Stomach (tissue), 4 donors: ENCODE measurements at regions not wholly inside any gene's neighbourhood (a gene's known extent, or its start where the extent isn't known, plus 50 kb on each side); places are given as distances from the start of the nearest gene placed in this dataset.

ENCODE experiments used
- CTCF ChIP-seq, 7 experiments: fragments of 450-650 bp in 4 of 7; fragments of 200-600 bp in 3 of 7; sonication (generic) in 3 of 7; IDR thresholded peaks; one replicate each; pipeline ENCODE4 v1.5.1; 2016 to 2019; ENCODE audit warnings: antibody characterized with exemption in 7 of 7, control low read depth in 2 of 7, mild to moderate bottlenecking in 1 of 7
- POLR2A ChIP-seq, 4 donors: fragments of 450-650 bp; IDR thresholded peaks; one replicate each; pipeline ENCODE4 v1.6.1; 2016; ENCODE audit warnings: antibody characterized with exemption in 4 of 4, control low read depth in 2 of 4, mild to moderate bottlenecking in 1 of 4, moderate library complexity in 1 of 4

GRCh38 chr20:48287021-48287494, 501.8 kb upstream of the SULF2 start:
- no peak for TF ChIP-seq CTCF (IDR thresholded peaks at IDR 0.05)
- TF ChIP-seq POLR2A (IDR thresholded peaks at IDR 0.05), result no peak
